Epithelial cell of esophagus (primary cell): ENCODE measurements at regions not wholly inside any gene's neighbourhood (a gene's known extent, or its start where the extent isn't known, plus 50 kb on each side); places are given as distances from the start of the nearest gene placed in this dataset.
A peak's percentile ranks its signal among the peaks of the same experiment; 100 is the strongest.

Source experiments
- DNase-seq: peaks from one replicate; pipeline ENCODE4 v3.0.0; 2010; ENCODE audit warnings: low read depth
- H3K4me3 ChIP-seq: 2 replicates; pipeline ENCODE4 v1.5.1; 2011; ENCODE audit warnings: mild to moderate bottlenecking, low read length, control low read depth
- CTCF ChIP-seq: IDR thresholded peaks from 2 replicates; pipeline ENCODE4 v1.5.1; 2011; ENCODE audit warnings: low read depth, mild to moderate bottlenecking, low read length, control low read depth, inconsistent platforms; ENCODE audit not compliant: insufficient read depth; ENCODE audit errors: missing control alignments

GRCh38 chr2:56030901-56031300 is 107.3 kb upstream of the EFEMP1 start:
- H3K4me3 ChIP-seq: no peak overlapping the region
- no peak for TF ChIP-seq CTCF
- no peak for DNase-seq

- H3K4me3 ChIP-seq: no peak overlapping the region
- peak; percentile 48 for DNase-seq
- no peak for TF ChIP-seq CTCF
Measured at GRCh38 chr2:56034258-56034657, 110.7 kb upstream of the EFEMP1 start.

- DNase-seq: no peak
- no peak overlapping the region for H3K4me3 ChIP-seq
- no peak for TF ChIP-seq CTCF
Measured at GRCh38 chr2:56040189-56040588, 116.6 kb upstream of the EFEMP1 start.

- DNase-seq: peak; percentile 23
- no peak for TF ChIP-seq CTCF
- no peak overlapping the region for H3K4me3 ChIP-seq
Measured at GRCh38 chr2:56040834-56041233, 117.3 kb upstream of the EFEMP1 start.

- no peak overlapping the region for H3K4me3 ChIP-seq
- no peak for TF ChIP-seq CTCF
- DNase-seq: no peak
Measured at GRCh38 chr2:56047136-56047535, 123.6 kb upstream of the EFEMP1 start.

GRCh38 chr2:56049233-56049845 is 125.8 kb upstream of the EFEMP1 start:
- DNase-seq: no peak
- H3K4me3 ChIP-seq: no peak overlapping the region
- TF ChIP-seq CTCF: no peak

- no peak for TF ChIP-seq CTCF
- no peak overlapping the region for H3K4me3 ChIP-seq
- no peak for DNase-seq
Measured at GRCh38 chr2:56053679-56054078, 130.1 kb upstream of the EFEMP1 start.
